ENCODE measurements at regions not wholly inside any gene's neighbourhood (a gene's known extent, or its start where the extent isn't known, plus 50 kb on each side); places are given as distances from the start of the nearest gene placed in this dataset.

GRCh38 chr2:129170570-129170969 is 808.9 kb upstream of the RAB6C start:
- FAIRE-seq, result no peak
- Histone ChIP-seq H3K9ac (ENCODE audit: control insufficient read depth, extremely low read depth, insufficient read depth, low read length) (no peak overlapping the region), H2AFZ (ENCODE audit: control insufficient read depth, low read length) (no peak overlapping the region), H3K27ac (ENCODE audit: control insufficient read depth, insufficient read depth, low read length) (no peak overlapping the region), H4K20me1 (ENCODE audit: control insufficient read depth, extremely low read depth, insufficient read depth, low read length) (no peaks in the 10 kb centered on the region), H3K36me3 (ENCODE audit: control insufficient read depth in 2 of 2, extremely low read depth in 1 of 2, insufficient read depth in 2 of 2, low read length in 2 of 2) (no peaks in the 10 kb centered on the region), H3K9me3 (ENCODE audit: control insufficient read depth, low read depth, low read length) (no peaks in the 10 kb centered on the region), H3K79me2 (ENCODE audit: control insufficient read depth, insufficient read depth, low read length) (no peaks in the 10 kb centered on the region), H3K9me1 (ENCODE audit: control insufficient read depth, extremely low read depth, insufficient read depth, low read length) (no peaks in the 10 kb centered on the region), H3K27me3 (ENCODE audit: control insufficient read depth, extremely low read depth, insufficient read depth, low read length) (no peaks in the 10 kb centered on the region), H3K4me2 (ENCODE audit: control insufficient read depth, extremely low read depth, insufficient read depth, low read depth, low read length) (no peak overlapping the region), H3K4me3 (ENCODE audit: control insufficient read depth in 2 of 3, extremely low read depth in 1 of 3, insufficient read depth in 2 of 3, low read depth in 1 of 3, low read length in 3 of 3) (no peak overlapping the region), H3K4me1 (ENCODE audit: control insufficient read depth, extremely low read depth, insufficient read depth, low read length) (peaks cover 5% of the 10 kb centered on the region)
- dilution Hi-C loops (cut with MboI; ENCODE audit: extremely low pct_ligation_motif_present, low sequenced_read_pairs), result no loop called here
- no peak for TF ChIP-seq CTCF (optimal IDR thresholded peaks at IDR 0.05 in 1 of 3, IDR thresholded peaks at IDR 0.05 in 1 of 3, conservative IDR thresholded peaks at IDR 0.05 in 1 of 3; ENCODE audit: extremely low read depth in 1 of 3, insufficient read depth in 2 of 3, low read length in 3 of 3)
- TF ChIP-seq EZH2 (IDR thresholded peaks at IDR 0.05; ENCODE audit: low read length), result no peak
- DNase-seq (ENCODE audit: low read depth, low spot score), result no peak

- Histone ChIP-seq H3K36me3 (ENCODE audit: control insufficient read depth in 2 of 2, extremely low read depth in 1 of 2, insufficient read depth in 2 of 2, low read length in 2 of 2) (no peaks in the 10 kb centered on the region), H2AFZ (ENCODE audit: control insufficient read depth, low read length) (no peak overlapping the region), H3K79me2 (ENCODE audit: control insufficient read depth, insufficient read depth, low read length) (no peaks in the 10 kb centered on the region), H3K4me1 (ENCODE audit: control insufficient read depth, extremely low read depth, insufficient read depth, low read length) (peaks cover 7% of the 10 kb centered on the region), H3K9ac (ENCODE audit: control insufficient read depth, extremely low read depth, insufficient read depth, low read length) (no peak overlapping the region), H3K27me3 (ENCODE audit: control insufficient read depth, extremely low read depth, insufficient read depth, low read length) (no peaks in the 10 kb centered on the region), H3K9me3 (ENCODE audit: control insufficient read depth, low read depth, low read length) (no peaks in the 10 kb centered on the region), H3K4me2 (ENCODE audit: control insufficient read depth, extremely low read depth, insufficient read depth, low read depth, low read length) (no peak overlapping the region), H3K27ac (ENCODE audit: control insufficient read depth, insufficient read depth, low read length) (no peak overlapping the region), H3K4me3 (ENCODE audit: control insufficient read depth in 2 of 3, extremely low read depth in 1 of 3, insufficient read depth in 2 of 3, low read depth in 1 of 3, low read length in 3 of 3) (no peak overlapping the region), H4K20me1 (ENCODE audit: control insufficient read depth, extremely low read depth, insufficient read depth, low read length) (no peaks in the 10 kb centered on the region), H3K9me1 (ENCODE audit: control insufficient read depth, extremely low read depth, insufficient read depth, low read length) (no peaks in the 10 kb centered on the region)
- TF ChIP-seq CTCF (optimal IDR thresholded peaks at IDR 0.05 in 1 of 3, IDR thresholded peaks at IDR 0.05 in 1 of 3, conservative IDR thresholded peaks at IDR 0.05 in 1 of 3; ENCODE audit: extremely low read depth in 1 of 3, insufficient read depth in 2 of 3, low read length in 3 of 3) (no peak), EZH2 (IDR thresholded peaks at IDR 0.05; ENCODE audit: low read length) (no peak)
- no peak for DNase-seq (ENCODE audit: low read depth, low spot score)
- dilution Hi-C loops (cut with MboI; ENCODE audit: extremely low pct_ligation_motif_present, low sequenced_read_pairs), result no loop called here
- FAIRE-seq, result no peak
Measured at GRCh38 chr2:129174143-129174542, 805.3 kb upstream of the RAB6C start.
